GM21423 (cell line): ENCODE measurements at regions not wholly inside any gene's neighbourhood (a gene's known extent, or its start where the extent isn't known, plus 50 kb on each side); places are given as distances from the start of the nearest gene placed in this dataset.

ENCODE experiments used
- ATAC-seq: cut with Tn5 transposase; IDR thresholded peaks from one replicate; pipeline ENCODE4 v1.9.1; 2021; ENCODE audit warnings: mild to moderate bottlenecking, moderate library complexity; ENCODE audit not compliant: unreplicated experiment

GRCh38 chr10:36506261-36506660, 619.1 kb upstream of the ANKRD30A start:
- no peak for ATAC-seq

- no peak for ATAC-seq
Measured at GRCh38 chr10:36504758-36505157, 620.6 kb upstream of the ANKRD30A start.

- ATAC-seq, result no peak
Measured at GRCh38 chr10:36500266-36500665, 625.1 kb upstream of the ANKRD30A start.

- no peak for ATAC-seq
Measured at GRCh38 chr10:36499693-36500092, 625.7 kb upstream of the ANKRD30A start.

- no peak for ATAC-seq
Measured at GRCh38 chr10:36496758-36497157, 628.6 kb upstream of the ANKRD30A start.

- ATAC-seq, result no peak
Measured at GRCh38 chr10:36494371-36494770, 631.0 kb upstream of the ANKRD30A start.

GRCh38 chr10:36493516-36493880, 631.9 kb upstream of the ANKRD30A start:
- ATAC-seq, result no peak

GRCh38 chr10:36492590-36493515, 632.5 kb upstream of the ANKRD30A start:
- ATAC-seq, result no peak

- no peak for ATAC-seq
Measured at GRCh38 chr10:36491926-36492325, 633.5 kb upstream of the ANKRD30A start.

GRCh38 chr10:36489611-36490228, 635.7 kb upstream of the ANKRD30A start:
- no peak for ATAC-seq

GRCh38 chr10:36489181-36489580, 636.2 kb upstream of the ANKRD30A start:
- no peak for ATAC-seq

- ATAC-seq, result no peak
Measured at GRCh38 chr10:36488579-36488978, 636.8 kb upstream of the ANKRD30A start.

GRCh38 chr10:36479073-36479472, 646.3 kb upstream of the ANKRD30A start:
- no peak for ATAC-seq

GRCh38 chr10:36476399-36476798, 649.0 kb upstream of the ANKRD30A start:
- ATAC-seq, result no peak

- no peak for ATAC-seq
Measured at GRCh38 chr10:36475746-36476145, 649.7 kb upstream of the ANKRD30A start.

- ATAC-seq, result no peak
Measured at GRCh38 chr10:36474456-36474855, 650.9 kb upstream of the ANKRD30A start.

GRCh38 chr10:36473122-36473521, 652.3 kb upstream of the ANKRD30A start:
- ATAC-seq, result no peak

GRCh38 chr10:36469585-36469984, 655.8 kb upstream of the ANKRD30A start:
- ATAC-seq, result no peak

- no peak for ATAC-seq
Measured at GRCh38 chr10:36468620-36469019, 656.8 kb upstream of the ANKRD30A start.

GRCh38 chr10:36465604-36466379, 659.6 kb upstream of the ANKRD30A start:
- ATAC-seq, result no peak

- ATAC-seq, result no peak
Measured at GRCh38 chr10:36464291-36464690, 661.1 kb upstream of the ANKRD30A start.

- no peak for ATAC-seq
Measured at GRCh38 chr10:36463390-36463789, 662.0 kb upstream of the ANKRD30A start.
